ENCODE measurements at regions not wholly inside any gene's neighbourhood (a gene's known extent, or its start where the extent isn't known, plus 50 kb on each side); places are given as distances from the start of the nearest gene placed in this dataset.

GRCh38 chr1:112317611-112318062, 78.4 kb upstream of the CTTNBP2NL start:
- no peak for DNase-seq (ENCODE audit: low spot score)

GRCh38 chr1:112318263-112318662, 77.8 kb upstream of the CTTNBP2NL start:
- DNase-seq (ENCODE audit: low spot score) = no peak

GRCh38 chr1:112318698-112319370, 77.2 kb upstream of the CTTNBP2NL start:
- no peak for DNase-seq (ENCODE audit: low spot score)

GRCh38 chr1:112319371-112320040, 76.5 kb upstream of the CTTNBP2NL start:
- no peak for DNase-seq (ENCODE audit: low spot score)

- no peak for DNase-seq (ENCODE audit: low spot score)
Measured at GRCh38 chr1:112320058-112320457, 76.0 kb upstream of the CTTNBP2NL start.

- no peak for DNase-seq (ENCODE audit: low spot score)
Measured at GRCh38 chr1:112322018-112322417, 74.0 kb upstream of the CTTNBP2NL start.

GRCh38 chr1:112322983-112323678, 72.9 kb upstream of the CTTNBP2NL start:
- no peak for DNase-seq (ENCODE audit: low spot score)

GRCh38 chr1:112325504-112325903, 70.5 kb upstream of the CTTNBP2NL start:
- no peak for DNase-seq (ENCODE audit: low spot score)

- DNase-seq (ENCODE audit: low spot score) = no peak
Measured at GRCh38 chr1:112328600-112328999, 67.4 kb upstream of the CTTNBP2NL start.

GRCh38 chr1:112332176-112333150, 63.6 kb upstream of the CTTNBP2NL start:
- no peak for DNase-seq (ENCODE audit: low spot score)

- no peak for DNase-seq (ENCODE audit: low spot score)
Measured at GRCh38 chr1:112335351-112335750, 60.7 kb upstream of the CTTNBP2NL start.

- peak; percentile 21 for DNase-seq (ENCODE audit: low spot score)
Measured at GRCh38 chr1:112337028-112337531, 58.9 kb upstream of the CTTNBP2NL start.

GRCh38 chr1:112341986-112342385, 54.0 kb upstream of the CTTNBP2NL start:
- DNase-seq (ENCODE audit: low spot score) = no peak

- DNase-seq (ENCODE audit: low spot score) = no peak
Measured at GRCh38 chr1:112342558-112342957, 53.5 kb upstream of the CTTNBP2NL start.

GRCh38 chr1:112344754-112345423, 51.1 kb upstream of the CTTNBP2NL start:
- no peak for DNase-seq (ENCODE audit: low spot score)
